ENCODE measurements at regions not wholly inside any gene's neighbourhood (a gene's known extent, or its start where the extent isn't known, plus 50 kb on each side); places are given as distances from the start of the nearest gene placed in this dataset.

- DNase-seq (ENCODE audit: low read depth in 2 of 2): no peak
Observed at GRCh38 chr13:110773480-110773879, 60.0 kb downstream of the ING1 start.

GRCh38 chr13:110774051-110774450 is 60.6 kb downstream of the ING1 start:
- no peak for DNase-seq (ENCODE audit: low read depth in 2 of 2)

- no peak for DNase-seq (ENCODE audit: low read depth in 2 of 2)
Observed at GRCh38 chr13:110774490-110774889, 61.0 kb downstream of the ING1 start.

- no peak for DNase-seq (ENCODE audit: low read depth in 2 of 2)
Observed at GRCh38 chr13:110775576-110775975, 62.1 kb downstream of the ING1 start.

GRCh38 chr13:110777251-110777820 is 63.8 kb downstream of the ING1 start:
- DNase-seq (ENCODE audit: low read depth in 2 of 2): no peak

- no peak for DNase-seq (ENCODE audit: low read depth in 2 of 2)
Observed at GRCh38 chr13:110779022-110779421, 65.5 kb downstream of the ING1 start.

- DNase-seq (ENCODE audit: low read depth in 2 of 2): no peak
Observed at GRCh38 chr13:110780422-110780821, 66.9 kb downstream of the ING1 start.

- no peak for DNase-seq (ENCODE audit: low read depth in 2 of 2)
Observed at GRCh38 chr13:110782185-110782584, 68.7 kb downstream of the ING1 start.

GRCh38 chr13:110784704-110785103 is 71.2 kb downstream of the ING1 start:
- DNase-seq (ENCODE audit: low read depth in 2 of 2): no peak

- no peak for DNase-seq (ENCODE audit: low read depth in 2 of 2)
Observed at GRCh38 chr13:110788778-110789177, 75.3 kb downstream of the ING1 start.

- DNase-seq (ENCODE audit: low read depth in 2 of 2): no peak
Observed at GRCh38 chr13:110789871-110790270, 76.4 kb downstream of the ING1 start.

- no peak for DNase-seq (ENCODE audit: low read depth in 2 of 2)
Observed at GRCh38 chr13:110790371-110790770, 76.9 kb downstream of the ING1 start.

- no peak for DNase-seq (ENCODE audit: low read depth in 2 of 2)
Observed at GRCh38 chr13:110794209-110794608, 80.7 kb downstream of the ING1 start.

GRCh38 chr13:110797230-110797877 is 83.9 kb downstream of the ING1 start:
- DNase-seq (ENCODE audit: low read depth in 2 of 2): no peak

- DNase-seq (ENCODE audit: low read depth in 2 of 2): no peak
Observed at GRCh38 chr13:110798081-110798994, 84.8 kb downstream of the ING1 start.

GRCh38 chr13:110799246-110800236 is 86.0 kb downstream of the ING1 start:
- DNase-seq (ENCODE audit: low read depth in 2 of 2): no peak

- no peak for DNase-seq (ENCODE audit: low read depth in 2 of 2)
Observed at GRCh38 chr13:110801044-110801443, 87.5 kb downstream of the ING1 start.

- no peak for DNase-seq (ENCODE audit: low read depth in 2 of 2)
Observed at GRCh38 chr13:110802260-110802659, 88.8 kb downstream of the ING1 start.

- DNase-seq (ENCODE audit: low read depth in 2 of 2): no peak
Observed at GRCh38 chr13:110806636-110807035, 93.1 kb downstream of the ING1 start.

- DNase-seq (ENCODE audit: low read depth in 2 of 2): no peak
Observed at GRCh38 chr13:110807546-110807945, 94.0 kb downstream of the ING1 start.

GRCh38 chr13:110808138-110808537 is 94.6 kb downstream of the ING1 start:
- no peak for DNase-seq (ENCODE audit: low read depth in 2 of 2)
